GM03348 (cell line): ENCODE measurements at regions not wholly inside any gene's neighbourhood (a gene's known extent, or its start where the extent isn't known, plus 50 kb on each side); places are given as distances from the start of the nearest gene placed in this dataset.
"Not testable (repeated sequence)": the region's sequence is repeated elsewhere in the genome, so short reads cannot be mapped to it uniquely, and the experiment has no call there.

Experiments used
- DNase-seq: peaks from one replicate; pipeline ENCODE4 v3.0.0; 2012; ENCODE audit warnings: low spot score

- no peak for DNase-seq
Measured at GRCh38 chr2:240375024-240375645, 60.3 kb upstream of the GPC1 start.

GRCh38 chr2:240376739-240377138 lies 58.7 kb upstream of the GPC1 start:
- DNase-seq: no peak

- no peak for DNase-seq
Measured at GRCh38 chr2:240377366-240377765, 58.1 kb upstream of the GPC1 start.

- DNase-seq: no peak
Measured at GRCh38 chr2:240379089-240379636, 56.3 kb upstream of the GPC1 start.

GRCh38 chr2:240383099-240383758 lies 52.2 kb upstream of the GPC1 start:
- no peak for DNase-seq

GRCh38 chr2:240383871-240384700 lies 51.4 kb upstream of the GPC1 start:
- no peak for DNase-seq

GRCh38 chr2:240384711-240385450 lies 50.6 kb upstream of the GPC1 start:
- no peak for DNase-seq

GRCh38 chr2:240385451-240386161 lies 49.9 kb upstream of the GPC1 start:
- not testable (repeated sequence) for DNase-seq
